ENCODE measurements at regions not wholly inside any gene's neighbourhood (a gene's known extent, or its start where the extent isn't known, plus 50 kb on each side); places are given as distances from the start of the nearest gene placed in this dataset.

- peak; percentile 37 to 45 for DNase-seq
Observed at GRCh38 chr13:73399347-73400216, 340.8 kb downstream of the KLF5 start.

- no peak for DNase-seq
Observed at GRCh38 chr13:73397496-73398305, 338.9 kb downstream of the KLF5 start.

GRCh38 chr13:73394066-73394465, 335.3 kb downstream of the KLF5 start:
- DNase-seq = no peak

- no peak for DNase-seq
Observed at GRCh38 chr13:73390100-73390499, 331.3 kb downstream of the KLF5 start.

- DNase-seq = no peak
Observed at GRCh38 chr13:73388586-73388985, 329.8 kb downstream of the KLF5 start.

- DNase-seq = no peak
Observed at GRCh38 chr13:73387318-73387717, 328.5 kb downstream of the KLF5 start.

GRCh38 chr13:73385848-73386247, 327.0 kb downstream of the KLF5 start:
- DNase-seq = no peak

GRCh38 chr13:73372666-73373627, 314.1 kb downstream of the KLF5 start:
- no peak for DNase-seq

- no peak for DNase-seq
Observed at GRCh38 chr13:73370066-73370465, 311.3 kb downstream of the KLF5 start.

- no peak for DNase-seq
Observed at GRCh38 chr13:73369095-73369494, 310.3 kb downstream of the KLF5 start.

GRCh38 chr13:73368608-73369007, 309.8 kb downstream of the KLF5 start:
- DNase-seq = no peak

- DNase-seq = no peak
Observed at GRCh38 chr13:73367886-73368285, 309.1 kb downstream of the KLF5 start.

- DNase-seq = no peak
Observed at GRCh38 chr13:73366241-73366640, 307.4 kb downstream of the KLF5 start.

- DNase-seq = no peak
Observed at GRCh38 chr13:73365681-73366080, 306.9 kb downstream of the KLF5 start.

- DNase-seq = no peak
Observed at GRCh38 chr13:73365252-73365651, 306.4 kb downstream of the KLF5 start.

- no peak for DNase-seq
Observed at GRCh38 chr13:73364736-73365135, 305.9 kb downstream of the KLF5 start.

GRCh38 chr13:73358606-73359095, 299.8 kb downstream of the KLF5 start:
- DNase-seq = no peak

- DNase-seq = no peak
Observed at GRCh38 chr13:73355134-73355533, 296.3 kb downstream of the KLF5 start.

- DNase-seq = no peak
Observed at GRCh38 chr13:73351730-73352129, 292.9 kb downstream of the KLF5 start.

- no peak for DNase-seq
Observed at GRCh38 chr13:73341748-73342147, 282.9 kb downstream of the KLF5 start.

GRCh38 chr13:73340069-73340468, 281.3 kb downstream of the KLF5 start:
- DNase-seq = no peak

- no peak for DNase-seq
Observed at GRCh38 chr13:73339086-73339485, 280.3 kb downstream of the KLF5 start.

Data from right lung (tissue), 2 donors.